Sigmoid colon (tissue), 4 donors: ENCODE measurements at regions not wholly inside any gene's neighbourhood (a gene's known extent, or its start where the extent isn't known, plus 50 kb on each side); places are given as distances from the start of the nearest gene placed in this dataset.

ENCODE experiments used
- EP300 ChIP-seq, 4 donors: sonication (generic); formaldehyde crosslinking; IDR thresholded peaks; one replicate each; pipeline ENCODE4 v1.6.1; 2017; ENCODE audit warnings: antibody characterized with exemption in 4 of 4
- POLR2A ChIP-seq, 2 donors: fragments of 450-650 bp; IDR thresholded peaks; one replicate each; pipeline ENCODE4 v1.6.1; 2016; ENCODE audit warnings: antibody characterized with exemption in 2 of 2, mild to moderate bottlenecking in 2 of 2, moderate library complexity in 2 of 2
- POLR2AphosphoS5 ChIP-seq, 4 donors: sonication (generic); formaldehyde crosslinking; IDR thresholded peaks; one replicate each; pipeline ENCODE4 v1.6.1; 2017; ENCODE audit warnings: antibody characterized with exemption in 4 of 4
- TF ChIP-seq, protein P1 (sequence below), 4 experiments: fragments of 450-650 bp in 3 of 4; fragments of 200-600 bp in 1 of 4; IDR thresholded peaks; one replicate each; pipeline ENCODE4 v1.5.1; 2016 to 2019; ENCODE audit warnings: antibody characterized with exemption in 4 of 4, mild to moderate bottlenecking in 3 of 4, moderate library complexity in 2 of 4

DNA sequence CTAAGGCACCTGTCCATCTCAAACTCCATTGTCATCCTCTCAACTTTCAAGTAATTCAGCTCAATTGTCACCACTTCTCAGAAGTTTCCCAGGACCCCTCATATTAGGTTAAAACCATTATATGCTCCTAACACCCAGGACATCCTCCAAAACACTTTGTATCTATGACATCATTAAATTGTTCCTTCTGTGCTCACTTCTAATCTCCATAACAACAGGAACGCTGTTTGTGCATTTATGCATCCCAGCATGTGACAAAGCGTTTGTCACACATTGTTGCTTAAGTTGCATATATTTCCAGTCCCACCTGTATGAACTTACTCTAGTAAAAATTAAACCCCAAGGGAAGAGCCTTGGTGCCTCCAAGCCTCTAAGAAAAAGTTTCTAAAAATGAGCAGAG lies 133.9 kb downstream of the TBX5 start:
- TF ChIP-seq, protein P1, sequence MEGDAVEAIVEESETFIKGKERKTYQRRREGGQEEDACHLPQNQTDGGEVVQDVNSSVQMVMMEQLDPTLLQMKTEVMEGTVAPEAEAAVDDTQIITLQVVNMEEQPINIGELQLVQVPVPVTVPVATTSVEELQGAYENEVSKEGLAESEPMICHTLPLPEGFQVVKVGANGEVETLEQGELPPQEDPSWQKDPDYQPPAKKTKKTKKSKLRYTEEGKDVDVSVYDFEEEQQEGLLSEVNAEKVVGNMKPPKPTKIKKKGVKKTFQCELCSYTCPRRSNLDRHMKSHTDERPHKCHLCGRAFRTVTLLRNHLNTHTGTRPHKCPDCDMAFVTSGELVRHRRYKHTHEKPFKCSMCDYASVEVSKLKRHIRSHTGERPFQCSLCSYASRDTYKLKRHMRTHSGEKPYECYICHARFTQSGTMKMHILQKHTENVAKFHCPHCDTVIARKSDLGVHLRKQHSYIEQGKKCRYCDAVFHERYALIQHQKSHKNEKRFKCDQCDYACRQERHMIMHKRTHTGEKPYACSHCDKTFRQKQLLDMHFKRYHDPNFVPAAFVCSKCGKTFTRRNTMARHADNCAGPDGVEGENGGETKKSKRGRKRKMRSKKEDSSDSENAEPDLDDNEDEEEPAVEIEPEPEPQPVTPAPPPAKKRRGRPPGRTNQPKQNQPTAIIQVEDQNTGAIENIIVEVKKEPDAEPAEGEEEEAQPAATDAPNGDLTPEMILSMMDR (IDR thresholded peaks at IDR 0.05) = no peak
- TF ChIP-seq POLR2AphosphoS5 (IDR thresholded peaks at IDR 0.05) (no peak), EP300 (IDR thresholded peaks at IDR 0.05) (no peak), POLR2A (IDR thresholded peaks at IDR 0.05) (no peak)
